Heart left ventricle (tissue), 13 donors: ENCODE measurements at regions not wholly inside any gene's neighbourhood (a gene's known extent, or its start where the extent isn't known, plus 50 kb on each side); places are given as distances from the start of the nearest gene placed in this dataset.

Experiments used
- CTCF ChIP-seq, 12 donors: fragments of 200-600 bp; sonication (generic) in 4 of 12; IDR thresholded peaks; one replicate each; pipeline versions ENCODE4 v1.5.0 to v1.8.0; 2018 to 2022; ENCODE audit warnings: antibody characterized with exemption in 12 of 12, mild to moderate bottlenecking in 5 of 12
- POLR2A ChIP-seq, 2 donors: fragments of 450-650 bp; IDR thresholded peaks; one replicate each; pipeline ENCODE4 v1.6.1; 2017; ENCODE audit warnings: antibody characterized with exemption in 2 of 2, mild to moderate bottlenecking in 2 of 2, moderate library complexity in 2 of 2
- donor health status: ischemic (EF 13 %, LVEDD 7.1; RV severe dilation, severe dysfunction).
- donor health status: DM: no; HTN: yes; CAD: no.
- donor health status: DM: no; HTN: no; CAD: no.
- donor health status: ischemic (EF 25% LVEDD 6.9; RV normal size, moderate dysfunction).
- donor health status: ischemic (EF 25% LVEDD 5.7; RV mildly dilated, moderate dysfunction).
- donor health status: ischemic (EF 35%, LVEDD 5.7; RV mildly dilated, moderate dysfunction).
- donor health status: nonischemic (EF 11% LVEDD 7.7; RV severe dilation, severe dysfunction).
- donor health status: DM: yes; HTN: yes; CAD: no.
- donor health status: PGD.
- donor health status: ischemic (EF 29% LVEDD 5.4; RV normal size, mild dysfunction).
- donor health status: nonischemic (EF 23%, LVEDD 6.1; RV moderate dilation, normal function).

DNA sequence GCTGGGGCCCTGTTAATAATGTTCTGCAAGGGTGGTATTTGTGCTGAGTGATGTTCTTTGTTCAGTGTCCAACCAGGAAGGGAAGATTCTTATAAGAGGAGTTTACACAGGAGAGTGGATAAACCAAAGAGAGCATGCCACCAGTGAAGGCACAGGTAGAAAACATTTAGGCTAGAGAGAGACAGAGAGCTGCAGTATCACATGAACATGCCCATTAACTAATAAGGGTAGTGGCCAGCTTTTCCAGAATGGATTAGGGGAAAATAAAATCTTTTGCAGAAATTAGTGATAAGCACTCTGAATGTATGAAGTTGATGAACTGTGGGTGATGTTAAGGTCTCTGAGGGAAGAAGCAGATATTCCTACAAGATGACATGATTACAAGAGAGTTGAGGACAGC lies 54.1 kb upstream of the PRLR start:
- TF ChIP-seq CTCF (IDR thresholded peaks at IDR 0.05) (no peak), POLR2A (IDR thresholded peaks at IDR 0.05) (no peak)
